ENCODE measurements at regions not wholly inside any gene's neighbourhood (a gene's known extent, or its start where the extent isn't known, plus 50 kb on each side); places are given as distances from the start of the nearest gene placed in this dataset.

DNA sequence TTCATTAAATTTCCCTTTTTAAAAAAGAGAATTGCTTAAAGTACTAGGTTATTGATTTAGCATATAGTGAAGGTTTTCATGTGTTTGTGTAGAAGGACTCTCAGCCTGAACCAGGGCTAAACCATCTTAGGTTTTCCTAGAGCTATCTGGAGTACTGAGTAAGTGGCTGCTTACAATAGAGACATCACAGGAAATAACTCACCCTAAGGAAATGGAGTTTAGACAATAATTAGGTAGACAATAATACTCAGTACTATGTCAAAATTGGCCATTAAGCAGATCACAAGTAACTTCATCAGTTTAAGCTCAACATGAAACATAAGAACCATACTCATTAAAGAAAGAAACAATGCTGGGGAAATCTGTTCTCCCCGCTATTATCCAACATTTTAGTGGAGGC lies 240.0 kb downstream of the RND3 start:
- no peaks in the 10 kb centered on the region for H3K9me3 Mint-ChIP-seq (ENCODE audit: unreplicated experiment)

DNA sequence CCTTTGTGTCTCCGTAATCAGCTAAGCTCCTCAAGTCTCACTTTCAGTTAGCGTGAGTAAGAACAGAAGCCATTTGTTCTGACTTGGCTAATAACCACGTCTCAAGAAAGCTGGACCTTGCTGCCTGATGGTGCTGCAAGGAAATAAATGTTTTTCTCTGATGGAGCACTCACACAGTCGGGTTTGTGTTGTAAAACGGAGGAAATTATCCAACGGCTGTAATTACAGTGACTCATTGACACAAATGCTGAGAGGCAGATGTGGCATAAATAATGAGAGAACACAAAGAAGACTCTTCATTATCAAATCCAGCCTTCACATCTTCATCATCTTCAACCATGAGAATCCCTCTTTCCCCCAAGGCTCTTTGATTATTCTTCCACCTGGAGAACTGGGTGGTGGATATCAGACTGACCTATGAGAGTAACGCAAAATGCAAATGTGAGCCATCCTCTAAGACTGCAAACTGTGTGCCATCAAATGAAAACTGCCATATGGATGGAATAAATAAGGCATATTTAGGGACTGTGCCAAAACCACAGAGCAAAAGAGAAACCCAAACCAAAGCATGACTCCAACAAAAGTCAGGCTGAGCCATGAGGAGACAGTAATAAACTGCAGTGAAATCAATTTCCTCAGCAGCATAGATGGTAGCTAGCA lies 252.6 kb downstream of the RND3 start:
- H3K9me3 Mint-ChIP-seq (ENCODE audit: unreplicated experiment): no peaks in the 10 kb centered on the region
- no peak overlapping the region for H3K27ac Mint-ChIP-seq (ENCODE audit: unreplicated experiment)
- H3K27me3 Mint-ChIP-seq (ENCODE audit: unreplicated experiment): no peaks in the 10 kb centered on the region
- DNase-seq (ENCODE audit: low spot score): no peak
- H3K36me3 Mint-ChIP-seq (ENCODE audit: low read depth, unreplicated experiment): no peaks in the 10 kb centered on the region
- TF ChIP-seq, protein P1, sequence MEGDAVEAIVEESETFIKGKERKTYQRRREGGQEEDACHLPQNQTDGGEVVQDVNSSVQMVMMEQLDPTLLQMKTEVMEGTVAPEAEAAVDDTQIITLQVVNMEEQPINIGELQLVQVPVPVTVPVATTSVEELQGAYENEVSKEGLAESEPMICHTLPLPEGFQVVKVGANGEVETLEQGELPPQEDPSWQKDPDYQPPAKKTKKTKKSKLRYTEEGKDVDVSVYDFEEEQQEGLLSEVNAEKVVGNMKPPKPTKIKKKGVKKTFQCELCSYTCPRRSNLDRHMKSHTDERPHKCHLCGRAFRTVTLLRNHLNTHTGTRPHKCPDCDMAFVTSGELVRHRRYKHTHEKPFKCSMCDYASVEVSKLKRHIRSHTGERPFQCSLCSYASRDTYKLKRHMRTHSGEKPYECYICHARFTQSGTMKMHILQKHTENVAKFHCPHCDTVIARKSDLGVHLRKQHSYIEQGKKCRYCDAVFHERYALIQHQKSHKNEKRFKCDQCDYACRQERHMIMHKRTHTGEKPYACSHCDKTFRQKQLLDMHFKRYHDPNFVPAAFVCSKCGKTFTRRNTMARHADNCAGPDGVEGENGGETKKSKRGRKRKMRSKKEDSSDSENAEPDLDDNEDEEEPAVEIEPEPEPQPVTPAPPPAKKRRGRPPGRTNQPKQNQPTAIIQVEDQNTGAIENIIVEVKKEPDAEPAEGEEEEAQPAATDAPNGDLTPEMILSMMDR (IDR thresholded peaks at IDR 0.05; ENCODE audit: unreplicated experiment): no peak
- peaks cover 16% of the 10 kb centered on the region for H3K4me1 Mint-ChIP-seq (ENCODE audit: unreplicated experiment)
- H3K4me3 Mint-ChIP-seq (ENCODE audit: unreplicated experiment): no peak overlapping the region

More for the DNA sequence above, 240.0 kb downstream of the RND3 start:
- TF ChIP-seq, protein P1 (IDR thresholded peaks at IDR 0.05; ENCODE audit: unreplicated experiment): no peak
- Mint-ChIP-seq H3K4me3 (ENCODE audit: unreplicated experiment) (no peak overlapping the region), H3K27me3 (ENCODE audit: unreplicated experiment) (no peaks in the 10 kb centered on the region), H3K36me3 (ENCODE audit: low read depth, unreplicated experiment) (no peaks in the 10 kb centered on the region), H3K27ac (ENCODE audit: unreplicated experiment) (no peak overlapping the region), H3K4me1 (ENCODE audit: unreplicated experiment) (no peaks in the 10 kb centered on the region)
- no peak for DNase-seq (ENCODE audit: low spot score)

DNA sequence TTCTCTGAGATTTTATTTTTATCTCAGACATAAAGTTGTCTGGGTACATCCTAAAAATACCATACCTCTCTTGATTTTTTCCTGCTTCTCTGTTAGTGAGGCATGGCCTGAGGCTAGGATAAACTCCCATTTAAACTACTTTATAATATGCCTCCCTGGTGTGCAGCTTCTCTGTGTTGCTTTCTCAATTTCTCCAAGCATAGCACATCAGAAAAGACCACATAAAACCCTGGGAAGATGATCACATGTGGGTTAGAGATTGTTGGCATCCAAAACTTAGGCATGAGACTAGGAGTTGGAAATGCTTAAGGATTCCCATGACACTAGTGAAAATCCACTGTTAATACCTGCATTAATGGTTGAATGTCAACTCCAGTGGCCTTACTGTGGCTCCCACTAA lies 254.6 kb downstream of the RND3 start:
- peaks cover 16% of the 10 kb centered on the region for H3K4me1 Mint-ChIP-seq (ENCODE audit: unreplicated experiment)
- no peaks in the 10 kb centered on the region for H3K9me3 Mint-ChIP-seq (ENCODE audit: unreplicated experiment)
- H3K27ac Mint-ChIP-seq (ENCODE audit: unreplicated experiment): no peak overlapping the region
- H3K4me3 Mint-ChIP-seq (ENCODE audit: unreplicated experiment): no peak overlapping the region
- H3K36me3 Mint-ChIP-seq (ENCODE audit: low read depth, unreplicated experiment): no peaks in the 10 kb centered on the region
- DNase-seq (ENCODE audit: low spot score): no peak
- H3K27me3 Mint-ChIP-seq (ENCODE audit: unreplicated experiment): no peaks in the 10 kb centered on the region
- TF ChIP-seq, protein P1 (IDR thresholded peaks at IDR 0.05; ENCODE audit: unreplicated experiment): no peak

DNA sequence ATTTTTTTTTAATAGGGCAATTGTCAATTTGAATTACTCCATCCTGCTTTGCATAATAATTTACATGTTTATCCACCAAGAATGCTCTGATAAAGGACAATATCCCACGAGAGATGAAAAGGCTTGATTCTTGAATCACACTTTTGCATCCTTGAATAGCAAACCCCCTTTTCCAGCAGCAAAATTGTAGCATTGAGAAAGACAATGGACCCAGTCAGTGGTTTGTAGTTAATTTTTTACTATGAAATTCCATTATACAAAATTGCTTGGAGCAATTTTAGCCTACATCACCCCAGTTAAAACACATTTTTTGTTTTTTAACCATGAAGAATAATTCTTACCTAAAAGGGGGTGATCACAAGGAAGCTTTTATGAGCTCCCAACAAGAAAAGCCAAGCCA lies 255.1 kb downstream of the RND3 start:
- no peak overlapping the region for H3K27ac Mint-ChIP-seq (ENCODE audit: unreplicated experiment)
- DNase-seq (ENCODE audit: low spot score): no peak
- no peaks in the 10 kb centered on the region for H3K36me3 Mint-ChIP-seq (ENCODE audit: low read depth, unreplicated experiment)
- H3K27me3 Mint-ChIP-seq (ENCODE audit: unreplicated experiment): no peaks in the 10 kb centered on the region
- H3K9me3 Mint-ChIP-seq (ENCODE audit: unreplicated experiment): no peaks in the 10 kb centered on the region
- TF ChIP-seq, protein P1 (IDR thresholded peaks at IDR 0.05; ENCODE audit: unreplicated experiment): no peak
- no peak overlapping the region for H3K4me3 Mint-ChIP-seq (ENCODE audit: unreplicated experiment)
- H3K4me1 Mint-ChIP-seq (ENCODE audit: unreplicated experiment): peaks cover 16% of the 10 kb centered on the region

DNA sequence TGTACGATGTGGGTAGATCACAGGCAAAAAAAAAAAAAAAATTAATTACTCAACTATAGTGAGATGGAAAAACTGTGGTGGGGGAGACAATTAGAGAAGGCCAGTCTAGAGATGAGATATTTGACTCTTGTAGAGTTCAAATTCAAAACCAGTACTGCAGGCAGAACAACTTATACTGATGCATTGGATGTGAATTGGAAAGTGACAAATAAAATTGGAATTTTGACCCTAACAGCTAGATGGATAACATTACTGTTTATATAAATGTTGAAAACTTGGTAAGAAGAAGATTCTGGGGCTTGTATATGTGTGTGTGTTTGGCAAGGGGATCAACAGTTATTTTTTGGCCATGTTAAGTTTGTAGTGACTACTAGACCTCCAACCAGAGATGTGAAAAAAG lies 256.9 kb downstream of the RND3 start:
- Mint-ChIP-seq H3K27me3 (ENCODE audit: unreplicated experiment) (no peaks in the 10 kb centered on the region), H3K9me3 (ENCODE audit: unreplicated experiment) (no peaks in the 10 kb centered on the region), H3K4me1 (ENCODE audit: unreplicated experiment) (peaks cover 16% of the 10 kb centered on the region), H3K4me3 (ENCODE audit: unreplicated experiment) (no peak overlapping the region), H3K36me3 (ENCODE audit: low read depth, unreplicated experiment) (no peaks in the 10 kb centered on the region), H3K27ac (ENCODE audit: unreplicated experiment) (no peak overlapping the region)
- no peak for DNase-seq (ENCODE audit: low spot score)
- TF ChIP-seq, protein P1 (IDR thresholded peaks at IDR 0.05; ENCODE audit: unreplicated experiment): no peak
